ENCODE measurements at regions not wholly inside any gene's neighbourhood (a gene's known extent, or its start where the extent isn't known, plus 50 kb on each side); places are given as distances from the start of the nearest gene placed in this dataset.

DNA sequence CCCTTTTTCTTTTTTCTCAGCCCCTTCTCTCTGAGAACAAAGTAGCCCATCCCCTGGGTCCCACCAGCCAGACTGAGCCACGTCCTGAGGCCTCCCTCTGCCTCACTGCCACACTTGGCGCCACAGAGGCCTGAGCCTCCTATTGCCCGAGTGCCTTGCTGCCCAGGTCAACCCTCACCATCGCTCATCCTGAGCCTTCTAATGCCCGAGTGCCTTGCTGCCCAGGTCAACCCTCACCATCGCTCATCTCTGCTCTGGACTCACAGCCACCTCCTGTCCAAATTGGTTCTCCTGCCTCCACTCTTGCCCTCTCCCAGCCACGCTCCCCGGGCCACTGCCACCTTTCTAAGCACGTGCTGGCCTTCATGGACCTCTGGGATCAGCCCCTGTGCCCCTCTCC lies 53.2 kb upstream of the SMNDC1 start (continued):
- TF ChIP-seq, protein P1, sequence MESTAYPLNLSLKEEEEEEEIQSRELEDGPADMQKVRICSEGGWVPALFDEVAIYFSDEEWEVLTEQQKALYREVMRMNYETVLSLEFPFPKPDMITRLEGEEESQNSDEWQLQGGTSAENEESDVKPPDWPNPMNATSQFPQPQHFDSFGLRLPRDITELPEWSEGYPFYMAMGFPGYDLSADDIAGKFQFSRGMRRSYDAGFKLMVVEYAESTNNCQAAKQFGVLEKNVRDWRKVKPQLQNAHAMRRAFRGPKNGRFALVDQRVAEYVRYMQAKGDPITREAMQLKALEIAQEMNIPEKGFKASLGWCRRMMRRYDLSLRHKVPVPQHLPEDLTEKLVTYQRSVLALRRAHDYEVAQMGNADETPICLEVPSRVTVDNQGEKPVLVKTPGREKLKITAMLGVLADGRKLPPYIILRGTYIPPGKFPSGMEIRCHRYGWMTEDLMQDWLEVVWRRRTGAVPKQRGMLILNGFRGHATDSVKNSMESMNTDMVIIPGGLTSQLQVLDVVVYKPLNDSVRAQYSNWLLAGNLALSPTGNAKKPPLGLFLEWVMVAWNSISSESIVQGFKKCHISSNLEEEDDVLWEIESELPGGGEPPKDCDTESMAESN (CRISPR knock-in tag; conservative IDR thresholded peaks at IDR 0.05) = no peak
- TF ChIP-seq, protein P2, sequence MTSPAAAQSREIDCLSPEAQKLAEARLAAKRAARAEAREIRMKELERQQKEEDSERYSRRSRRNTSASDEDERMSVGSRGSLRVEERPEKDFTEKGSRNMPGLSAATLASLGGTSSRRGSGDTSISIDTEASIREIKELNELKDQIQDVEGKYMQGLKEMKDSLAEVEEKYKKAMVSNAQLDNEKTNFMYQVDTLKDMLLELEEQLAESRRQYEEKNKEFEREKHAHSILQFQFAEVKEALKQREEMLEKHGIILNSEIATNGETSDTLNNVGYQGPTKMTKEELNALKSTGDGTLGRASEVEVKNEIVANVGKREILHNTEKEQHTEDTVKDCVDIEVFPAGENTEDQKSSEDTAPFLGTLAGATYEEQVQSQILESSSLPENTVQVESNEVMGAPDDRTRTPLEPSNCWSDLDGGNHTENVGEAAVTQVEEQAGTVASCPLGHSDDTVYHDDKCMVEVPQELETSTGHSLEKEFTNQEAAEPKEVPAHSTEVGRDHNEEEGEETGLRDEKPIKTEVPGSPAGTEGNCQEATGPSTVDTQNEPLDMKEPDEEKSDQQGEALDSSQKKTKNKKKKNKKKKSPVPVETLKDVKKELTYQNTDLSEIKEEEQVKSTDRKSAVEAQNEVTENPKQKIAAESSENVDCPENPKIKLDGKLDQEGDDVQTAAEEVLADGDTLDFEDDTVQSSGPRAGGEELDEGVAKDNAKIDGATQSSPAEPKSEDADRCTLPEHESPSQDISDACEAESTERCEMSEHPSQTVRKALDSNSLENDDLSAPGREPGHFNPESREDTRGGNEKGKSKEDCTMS (CRISPR knock-in tag; conservative IDR thresholded peaks at IDR 0.05) = no peak
- TF ChIP-seq PRMT3 (CRISPR knock-in tag; IDR thresholded peaks at IDR 0.05; ENCODE audit: borderline replicate concordance, low read depth) = no peak
- TF ChIP-seq FIP1L1 (IDR thresholded peaks at IDR 0.05; ENCODE audit: borderline replicate concordance, insufficient read depth, low read depth, low read length) = no peak
- TF ChIP-seq TAF1 (CRISPR knock-in tag; IDR thresholded peaks at IDR 0.05) = no peak
- TF ChIP-seq ZNF570 (CRISPR knock-in tag; IDR thresholded peaks at IDR 0.05; ENCODE audit: borderline replicate concordance) = no peak
- no peak for TF ChIP-seq ZNF550 (CRISPR knock-in tag; IDR thresholded peaks at IDR 0.05; ENCODE audit: borderline replicate concordance)
- no peak for TF ChIP-seq RBFOX2 (IDR thresholded peaks at IDR 0.05; ENCODE audit: low read depth, low read length)
- TF ChIP-seq NPAS2 (CRISPR knock-in tag; IDR thresholded peaks at IDR 0.05; ENCODE audit: borderline replicate concordance) = no peak
- TF ChIP-seq ONECUT2 (CRISPR knock-in tag; IDR thresholded peaks at IDR 0.05) = no peak

All from HepG2 (cell line).